ENCODE measurements at regions not wholly inside any gene's neighbourhood (a gene's known extent, or its start where the extent isn't known, plus 50 kb on each side); places are given as distances from the start of the nearest gene placed in this dataset.

GRCh38 chr4:137069473-137069872 is 462.8 kb downstream of the PCDH18 start:
- Mint-ChIP-seq H3K9me3 (peaks cover 9% of the 10 kb centered on the region), H3K27me3 (ENCODE audit: low read depth) (no peaks in the 10 kb centered on the region), H3K27ac (ENCODE audit: unreplicated experiment) (no peak overlapping the region), H3K4me3 (no peak overlapping the region), H3K4me1 (peaks cover 13% of the 10 kb centered on the region), H3K36me3 (ENCODE audit: low read depth) (no peaks in the 10 kb centered on the region)
- no peak for TF ChIP-seq CTCF (conservative IDR thresholded peaks at IDR 0.05)
- no peak for DNase-seq (ENCODE audit: low read depth, low spot score)

DNA sequence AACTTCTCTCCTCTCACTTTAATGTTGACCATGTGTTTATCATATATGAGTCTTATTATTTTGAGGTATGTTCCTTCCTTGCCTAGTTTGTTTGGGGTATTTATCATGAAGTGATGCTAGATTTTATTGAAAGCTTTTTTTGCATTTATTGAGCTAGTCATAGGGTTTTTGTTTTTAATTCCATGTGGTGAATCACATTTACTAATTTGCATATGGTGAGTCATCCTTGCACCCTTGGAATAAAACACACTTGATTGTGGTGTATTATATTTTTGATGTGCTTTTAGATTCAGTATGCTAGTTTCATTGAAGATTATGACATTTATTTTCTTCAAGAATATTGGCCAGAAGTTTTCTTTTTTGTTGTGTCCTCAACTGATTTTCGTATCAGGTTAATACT is 464.6 kb downstream of the PCDH18 start:
- H3K9me3 Mint-ChIP-seq = peaks cover 9% of the 10 kb centered on the region
- no peaks in the 10 kb centered on the region for H3K36me3 Mint-ChIP-seq (ENCODE audit: low read depth)
- H3K27ac Mint-ChIP-seq (ENCODE audit: unreplicated experiment) = no peak overlapping the region
- no peak overlapping the region for H3K4me3 Mint-ChIP-seq
- TF ChIP-seq CTCF (conservative IDR thresholded peaks at IDR 0.05) = no peak
- peaks cover 13% of the 10 kb centered on the region for H3K4me1 Mint-ChIP-seq
- H3K27me3 Mint-ChIP-seq (ENCODE audit: low read depth) = no peaks in the 10 kb centered on the region
- DNase-seq (ENCODE audit: low read depth, low spot score) = no peak

DNA sequence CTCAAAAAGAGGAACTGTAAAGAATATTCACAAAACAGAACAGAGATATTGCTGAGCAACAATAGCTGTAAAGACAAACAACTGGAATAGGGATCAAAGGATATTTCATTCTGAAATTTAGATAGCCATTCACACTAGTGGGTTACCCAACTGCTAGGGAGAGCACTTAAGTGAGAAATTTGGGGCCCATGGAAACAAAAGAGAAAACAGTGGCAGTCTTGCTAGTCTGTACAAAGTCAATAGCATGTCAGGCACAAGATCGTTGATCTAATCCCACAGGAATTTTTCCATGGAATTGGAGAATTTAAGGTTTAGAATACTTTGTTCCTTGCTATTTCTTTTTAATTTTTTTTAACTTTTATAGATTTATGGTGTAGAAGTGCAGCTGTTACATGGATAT is 467.0 kb downstream of the PCDH18 start:
- Mint-ChIP-seq H3K27me3 (ENCODE audit: low read depth) (no peaks in the 10 kb centered on the region), H3K4me3 (no peak overlapping the region), H3K27ac (ENCODE audit: unreplicated experiment) (no peak overlapping the region), H3K4me1 (peaks cover 13% of the 10 kb centered on the region), H3K9me3 (peaks cover 9% of the 10 kb centered on the region), H3K36me3 (ENCODE audit: low read depth) (no peaks in the 10 kb centered on the region)
- TF ChIP-seq CTCF (conservative IDR thresholded peaks at IDR 0.05) = no peak
- no peak for DNase-seq (ENCODE audit: low read depth, low spot score)

GRCh38 chr4:137063961-137064360 is 468.3 kb downstream of the PCDH18 start:
- Mint-ChIP-seq H3K4me1 (peaks cover 13% of the 10 kb centered on the region), H3K27me3 (ENCODE audit: low read depth) (no peaks in the 10 kb centered on the region), H3K9me3 (peaks cover 9% of the 10 kb centered on the region), H3K27ac (ENCODE audit: unreplicated experiment) (no peak overlapping the region), H3K4me3 (no peak overlapping the region), H3K36me3 (ENCODE audit: low read depth) (no peaks in the 10 kb centered on the region)
- no peak for TF ChIP-seq CTCF (conservative IDR thresholded peaks at IDR 0.05)
- DNase-seq (ENCODE audit: low read depth, low spot score) = no peak

- TF ChIP-seq CTCF (conservative IDR thresholded peaks at IDR 0.05) = no peak
Measured at GRCh38 chr4:137043184-137043583, 489.1 kb downstream of the PCDH18 start.

DNA sequence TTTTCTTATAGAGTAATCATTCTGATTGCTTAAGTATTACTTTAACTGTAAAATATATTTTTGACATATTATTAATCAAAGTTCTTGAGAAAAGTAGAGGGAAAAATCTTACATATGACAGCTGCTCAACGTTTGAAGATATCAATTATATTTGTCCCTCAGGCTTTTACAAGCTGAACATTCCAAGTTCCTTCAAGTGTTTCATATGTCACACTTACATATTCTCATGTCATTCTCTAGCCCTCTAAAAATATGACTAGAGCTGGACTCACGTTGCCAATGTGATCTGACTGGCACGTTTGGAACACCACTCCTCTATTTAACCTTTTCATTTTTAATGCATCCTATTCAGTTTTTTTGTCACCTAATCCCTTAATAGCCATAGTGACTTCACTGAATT is 492.9 kb downstream of the PCDH18 start:
- H3K4me3 Mint-ChIP-seq = no peak overlapping the region
- no peak overlapping the region for H3K27ac Mint-ChIP-seq (ENCODE audit: unreplicated experiment)
- no peaks in the 10 kb centered on the region for H3K36me3 Mint-ChIP-seq (ENCODE audit: low read depth)
- no peak for TF ChIP-seq CTCF (conservative IDR thresholded peaks at IDR 0.05)
- H3K4me1 Mint-ChIP-seq = no peaks in the 10 kb centered on the region
- H3K27me3 Mint-ChIP-seq (ENCODE audit: low read depth) = no peaks in the 10 kb centered on the region
- no peak for DNase-seq (ENCODE audit: low read depth, low spot score)
- no peaks in the 10 kb centered on the region for H3K9me3 Mint-ChIP-seq

More at GRCh38 chr4:137043184-137043583, 489.1 kb downstream of the PCDH18 start:
- DNase-seq (ENCODE audit: low read depth, low spot score) = no peak
- Mint-ChIP-seq H3K27ac (ENCODE audit: unreplicated experiment) (no peak overlapping the region), H3K4me1 (no peaks in the 10 kb centered on the region), H3K36me3 (ENCODE audit: low read depth) (no peaks in the 10 kb centered on the region), H3K27me3 (ENCODE audit: low read depth) (no peaks in the 10 kb centered on the region), H3K4me3 (no peak overlapping the region), H3K9me3 (no peaks in the 10 kb centered on the region)
